ENCODE measurements at regions not wholly inside any gene's neighbourhood (a gene's known extent, or its start where the extent isn't known, plus 50 kb on each side); places are given as distances from the start of the nearest gene placed in this dataset.

DNA sequence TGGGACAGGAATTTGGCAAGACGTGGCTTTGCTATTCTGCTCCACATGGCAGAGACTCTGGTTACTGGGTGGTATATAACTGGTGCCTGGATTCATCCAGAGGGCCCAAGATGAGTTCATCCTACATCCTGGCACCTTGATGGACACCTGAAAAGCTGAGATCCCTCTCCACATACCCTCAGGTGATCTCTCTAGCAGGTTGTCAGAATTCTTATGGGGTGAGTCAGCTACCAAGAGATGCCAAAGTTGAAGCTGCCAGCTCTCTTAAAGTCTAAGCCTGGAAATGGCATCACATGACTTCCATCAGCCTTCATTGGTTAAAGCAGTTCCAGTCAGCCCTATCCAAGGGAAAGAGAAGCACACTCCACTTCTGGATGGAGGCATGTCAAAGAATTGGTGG lies 300.7 kb upstream of the SEL1L start:
- TF ChIP-seq POLR2A (IDR thresholded peaks at IDR 0.05) (no peak), CTCF (IDR thresholded peaks at IDR 0.05) (no peak), EP300 (IDR thresholded peaks at IDR 0.05) (no peak)

All from upper lobe of left lung (tissue), 4 donors.